ENCODE measurements at regions not wholly inside any gene's neighbourhood (a gene's known extent, or its start where the extent isn't known, plus 50 kb on each side); places are given as distances from the start of the nearest gene placed in this dataset.

DNA sequence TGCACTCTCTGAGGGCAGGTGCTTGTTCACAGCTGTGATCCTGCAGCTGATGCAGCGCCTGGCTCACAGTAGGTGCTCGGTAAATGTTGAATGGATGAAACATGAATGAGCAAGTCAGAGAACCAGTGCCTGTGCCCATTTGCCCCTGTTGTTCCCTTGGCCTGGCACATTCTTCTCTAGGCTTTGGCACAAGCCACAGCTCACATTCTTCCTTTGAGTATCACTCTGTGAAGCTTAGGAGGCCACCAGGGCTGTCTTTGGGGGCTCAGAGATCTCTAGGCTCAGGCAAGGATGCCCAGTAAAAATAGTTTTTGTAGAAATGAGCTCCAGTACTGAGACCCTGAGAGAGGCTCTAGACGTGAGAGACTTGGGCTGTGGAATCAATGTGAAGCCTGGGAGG is 144.6 kb upstream of the NAV2 start:
- TF ChIP-seq, protein P1, sequence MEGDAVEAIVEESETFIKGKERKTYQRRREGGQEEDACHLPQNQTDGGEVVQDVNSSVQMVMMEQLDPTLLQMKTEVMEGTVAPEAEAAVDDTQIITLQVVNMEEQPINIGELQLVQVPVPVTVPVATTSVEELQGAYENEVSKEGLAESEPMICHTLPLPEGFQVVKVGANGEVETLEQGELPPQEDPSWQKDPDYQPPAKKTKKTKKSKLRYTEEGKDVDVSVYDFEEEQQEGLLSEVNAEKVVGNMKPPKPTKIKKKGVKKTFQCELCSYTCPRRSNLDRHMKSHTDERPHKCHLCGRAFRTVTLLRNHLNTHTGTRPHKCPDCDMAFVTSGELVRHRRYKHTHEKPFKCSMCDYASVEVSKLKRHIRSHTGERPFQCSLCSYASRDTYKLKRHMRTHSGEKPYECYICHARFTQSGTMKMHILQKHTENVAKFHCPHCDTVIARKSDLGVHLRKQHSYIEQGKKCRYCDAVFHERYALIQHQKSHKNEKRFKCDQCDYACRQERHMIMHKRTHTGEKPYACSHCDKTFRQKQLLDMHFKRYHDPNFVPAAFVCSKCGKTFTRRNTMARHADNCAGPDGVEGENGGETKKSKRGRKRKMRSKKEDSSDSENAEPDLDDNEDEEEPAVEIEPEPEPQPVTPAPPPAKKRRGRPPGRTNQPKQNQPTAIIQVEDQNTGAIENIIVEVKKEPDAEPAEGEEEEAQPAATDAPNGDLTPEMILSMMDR (IDR thresholded peaks at IDR 0.05) = no peak
- TF ChIP-seq POLR2A (IDR thresholded peaks at IDR 0.05) = no peak
- no peak for TF ChIP-seq POLR2AphosphoS5 (IDR thresholded peaks at IDR 0.05)

Measured in transverse colon (tissue), 4 donors.